Activated CD8-positive, alpha-beta memory T cell treated with anti-CD3 and anti-CD28 coated beads for 48 hours (primary cell): ENCODE measurements at regions not wholly inside any gene's neighbourhood (a gene's known extent, or its start where the extent isn't known, plus 50 kb on each side); places are given as distances from the start of the nearest gene placed in this dataset.

Experiments
- DNase-seq, 3 experiments: peaks; one replicate each; pipeline ENCODE4 v3.0.0-alpha.2; 2020; ENCODE audit warnings: low read depth in 2 of 3, low spot score in 2 of 3

- no peak for DNase-seq
Observed at GRCh38 chr1:221188458-221188857, 309.2 kb downstream of the HLX start.

DNA sequence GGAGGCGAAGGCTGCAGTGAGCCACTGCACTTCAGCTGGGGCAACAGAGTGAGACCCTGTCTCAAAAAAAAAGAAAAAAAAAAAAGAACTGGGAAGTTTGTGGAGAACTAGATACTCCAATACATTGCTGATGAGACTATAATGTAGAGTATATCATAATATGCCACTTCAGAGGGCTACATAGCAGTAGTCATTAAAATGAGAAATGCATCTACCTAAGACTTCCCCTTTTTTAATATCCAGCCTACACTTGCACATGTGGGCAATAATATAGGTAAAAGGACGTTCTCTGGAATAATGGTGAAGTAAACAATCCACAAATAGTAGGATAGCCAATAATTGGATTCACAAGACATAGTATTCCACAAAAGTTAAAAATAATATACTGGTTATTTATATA, 311.0 kb downstream of the HLX start:
- DNase-seq = no peak

DNA sequence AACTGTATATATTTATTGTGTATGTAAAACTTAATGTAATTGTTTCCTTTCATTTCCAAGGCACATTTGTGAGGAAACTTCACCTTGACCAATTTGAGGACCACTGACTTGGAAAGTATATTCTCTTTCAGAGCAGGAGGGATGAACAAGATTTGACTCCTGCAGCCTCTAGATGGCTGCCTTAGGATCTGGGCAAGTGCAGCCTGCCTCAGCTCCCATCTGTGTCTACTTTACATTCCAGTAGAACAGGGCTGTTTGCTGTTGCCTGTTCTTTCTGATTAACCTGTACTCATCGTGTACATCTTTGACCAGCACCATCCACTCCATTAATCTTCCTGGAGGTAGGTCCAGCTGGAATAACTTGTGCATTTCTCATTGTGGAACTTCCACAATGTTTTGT, 312.8 kb downstream of the HLX start:
- no peak for DNase-seq

- no peak for DNase-seq
Observed at GRCh38 chr1:221200464-221200863, 321.2 kb downstream of the HLX start.

DNA sequence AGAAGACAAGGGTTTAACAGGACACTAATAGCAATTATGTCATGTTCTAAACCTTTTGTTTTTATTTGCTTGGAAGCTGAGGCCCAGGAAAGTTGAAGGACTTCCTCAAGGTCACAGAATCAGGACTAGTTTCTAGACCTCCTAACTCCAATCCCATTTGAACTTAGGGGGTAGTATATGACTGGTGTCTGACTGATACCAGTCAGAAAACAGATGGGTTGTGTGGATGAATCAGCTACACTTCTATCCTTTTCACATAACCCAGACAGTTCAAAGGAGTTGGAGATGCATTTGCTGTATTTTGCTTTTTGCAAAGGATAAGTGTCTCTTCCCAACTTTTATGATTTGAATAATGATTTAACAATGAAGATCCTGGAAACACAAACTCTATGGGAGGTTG, 322.5 kb downstream of the HLX start:
- DNase-seq = no peak

DNA sequence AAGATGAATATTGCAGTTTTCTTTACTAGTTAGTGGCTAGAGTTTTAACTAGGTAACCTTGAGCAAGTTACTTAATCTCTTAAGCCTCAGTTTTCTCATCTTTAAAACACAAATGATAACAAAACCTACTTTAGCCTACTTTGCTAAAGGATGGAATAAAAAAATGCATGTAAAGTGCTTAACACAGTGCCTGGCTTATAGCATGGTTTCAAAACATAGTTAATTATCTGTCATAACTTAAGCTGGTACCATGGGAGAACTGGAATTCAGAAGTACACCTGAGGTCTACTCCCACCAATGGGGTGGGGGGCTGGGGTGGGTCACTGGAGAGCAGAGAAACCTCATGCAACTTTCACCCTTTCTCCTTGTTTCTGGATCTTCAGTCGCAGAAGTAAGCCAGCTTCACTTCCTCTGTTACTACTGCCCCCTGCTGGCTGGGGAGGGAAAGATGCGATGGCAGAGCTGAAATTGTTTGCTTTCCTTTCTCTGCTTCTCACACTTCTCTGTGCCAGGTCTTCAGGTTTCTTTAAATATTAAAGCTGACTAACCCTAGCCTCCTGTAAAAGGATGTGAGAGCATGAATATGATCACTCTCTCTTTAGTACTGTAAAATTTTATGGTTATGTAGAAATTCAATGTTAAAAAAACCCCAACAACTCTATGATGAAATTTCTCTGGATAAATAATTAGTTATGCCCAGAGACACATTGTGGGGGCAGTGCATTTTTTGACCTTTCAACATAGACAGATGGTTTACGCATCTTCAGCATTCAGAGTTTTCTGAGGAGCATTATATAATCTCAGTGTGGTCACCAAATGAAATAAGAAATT, 324.2 kb downstream of the HLX start:
- peak; percentile 16 to 67 (median 45) for DNase-seq

- DNase-seq = no peak
Observed at GRCh38 chr1:221204055-221204833, 325.0 kb downstream of the HLX start.

GRCh38 chr1:221206076-221206475, 326.8 kb downstream of the HLX start:
- DNase-seq = no peak

- no peak for DNase-seq
Observed at GRCh38 chr1:221212926-221213325, 333.7 kb downstream of the HLX start.

DNA sequence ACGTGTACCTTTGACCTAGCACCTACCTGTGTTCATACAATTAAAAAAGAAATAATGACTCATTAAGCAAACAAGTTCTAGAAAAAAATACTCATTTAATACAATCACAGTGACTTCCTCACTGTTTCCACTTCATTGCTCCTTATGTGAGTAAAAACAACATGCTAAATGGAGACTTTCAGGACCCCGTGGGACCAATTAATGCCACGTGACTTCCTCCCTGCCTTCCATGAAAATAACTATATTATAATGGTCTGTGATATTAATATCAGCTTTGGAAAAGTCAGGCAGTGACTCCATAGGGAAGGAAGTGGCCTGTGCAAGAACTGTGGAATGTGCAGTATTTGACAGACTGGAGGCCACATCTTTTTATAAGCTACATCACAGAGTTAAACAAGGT, 337.8 kb downstream of the HLX start:
- DNase-seq = no peak

DNA sequence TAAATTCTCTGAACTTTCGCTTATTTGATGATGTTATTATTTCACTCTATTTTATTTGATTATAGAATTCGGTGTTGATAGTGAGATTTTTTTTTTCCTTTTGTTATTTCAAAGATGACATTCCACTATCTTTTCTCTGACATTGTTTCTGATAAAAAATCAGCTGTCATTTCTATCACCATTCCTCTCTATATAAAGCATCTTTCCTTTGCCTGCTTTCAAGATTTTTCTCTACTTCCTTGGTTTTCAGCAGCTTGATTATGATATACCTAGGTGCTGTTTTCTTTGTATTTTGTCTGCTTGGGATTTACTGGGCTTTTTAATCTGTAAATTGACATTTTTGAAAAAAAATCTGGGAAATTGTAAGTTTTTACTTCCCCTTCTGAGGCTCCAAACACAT, 344.0 kb downstream of the HLX start:
- DNase-seq = no peak

DNA sequence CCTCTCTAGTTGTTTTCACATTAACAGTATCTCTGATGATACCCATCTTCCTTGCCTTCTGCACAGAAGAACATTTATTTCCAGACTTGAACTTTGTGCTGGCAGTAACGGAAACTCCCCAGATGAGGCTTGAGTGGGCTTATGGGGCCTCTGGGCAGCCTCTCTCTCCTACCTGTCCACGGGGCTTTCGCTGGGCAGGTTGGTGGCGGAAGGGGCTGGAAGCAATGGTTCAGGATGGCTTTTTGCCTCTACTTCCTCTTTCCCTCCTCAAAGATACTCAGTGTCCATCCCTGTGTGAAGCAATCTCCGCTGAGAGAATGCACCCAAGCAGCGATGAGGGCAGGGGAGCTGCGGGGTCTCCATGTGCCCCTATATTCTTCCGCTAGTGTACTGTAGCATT, 348.2 kb downstream of the HLX start:
- DNase-seq = no peak

DNA sequence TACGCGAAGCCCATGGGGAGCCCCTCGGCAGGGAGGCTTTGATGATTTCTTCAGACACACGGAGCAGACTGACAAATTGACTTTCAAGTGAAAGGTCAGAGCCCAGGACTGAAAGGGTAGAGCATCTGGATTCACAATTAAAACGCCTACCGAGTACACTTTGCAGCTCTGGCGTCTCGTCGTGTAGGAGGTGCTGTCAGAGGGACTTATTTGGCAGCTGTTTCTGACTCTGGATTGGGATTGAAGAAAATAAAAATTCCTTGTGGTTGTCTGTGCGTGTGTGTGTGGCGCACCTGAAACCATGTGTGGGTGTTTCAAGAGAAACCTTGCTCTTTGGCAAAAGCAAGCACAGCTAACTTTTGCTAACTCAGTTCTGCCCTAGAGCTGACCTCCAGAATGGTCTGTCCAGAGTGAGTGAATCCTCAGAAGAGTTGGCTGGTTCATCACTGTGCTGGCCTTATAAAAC, 348.7 kb downstream of the HLX start:
- DNase-seq = no peak

DNA sequence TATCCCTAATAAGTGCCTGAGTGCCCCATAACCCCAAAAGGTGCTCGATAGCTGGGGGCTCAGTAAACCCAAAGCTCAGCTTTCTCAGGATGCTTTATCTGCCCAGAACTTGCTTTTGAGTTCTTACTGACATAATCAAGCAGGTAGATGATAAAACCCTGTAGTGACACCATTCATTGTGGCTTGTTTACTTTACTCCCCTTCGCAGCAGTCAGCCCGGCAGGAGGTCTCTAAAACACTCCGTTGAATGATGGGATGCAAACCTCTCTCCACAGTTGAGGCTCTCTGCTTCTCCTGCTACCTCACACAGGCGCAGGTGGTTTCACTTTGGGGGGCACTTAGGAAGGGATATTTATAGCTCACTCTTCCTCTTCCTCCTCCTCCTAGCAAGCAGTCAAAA, 349.4 kb downstream of the HLX start:
- no peak for DNase-seq

DNA sequence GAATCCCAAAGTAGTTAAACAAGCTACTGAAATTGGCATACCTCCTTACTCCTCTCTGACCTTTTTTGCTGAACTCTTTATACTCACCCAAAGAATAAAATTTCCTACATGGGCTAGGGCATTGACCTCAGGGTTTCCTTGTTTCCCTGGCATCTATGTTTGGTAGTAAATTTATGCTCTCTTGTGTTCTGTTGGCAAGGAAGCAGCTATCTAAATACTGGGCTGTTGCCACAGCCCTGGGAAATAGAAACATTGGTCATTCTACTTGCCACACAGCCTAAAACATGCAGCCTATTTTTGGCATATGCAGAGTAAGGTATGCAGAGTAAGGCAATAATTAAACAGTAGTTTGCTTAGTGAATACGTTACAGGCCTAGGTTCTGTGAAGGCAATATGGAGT, 351.4 kb downstream of the HLX start:
- no peak for DNase-seq

DNA sequence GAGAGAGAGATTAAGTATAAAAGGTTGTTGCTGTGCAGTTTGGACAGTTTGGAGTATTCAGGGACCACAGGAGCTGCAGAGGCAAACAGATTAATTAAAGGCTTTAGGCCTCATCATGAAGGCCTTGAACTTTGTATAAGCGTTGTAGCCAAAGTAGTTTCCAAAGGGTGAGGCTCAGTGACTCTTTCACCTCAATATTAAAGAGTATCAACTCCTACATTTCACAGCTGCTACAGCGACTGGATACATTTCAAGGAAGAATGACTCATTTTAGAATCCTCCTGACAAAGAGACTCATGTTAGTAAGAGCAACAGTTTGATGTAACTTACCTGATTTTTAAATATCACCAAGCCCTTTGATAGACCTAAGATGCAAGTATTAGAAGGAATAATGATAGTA, 355.5 kb downstream of the HLX start:
- no peak for DNase-seq

DNA sequence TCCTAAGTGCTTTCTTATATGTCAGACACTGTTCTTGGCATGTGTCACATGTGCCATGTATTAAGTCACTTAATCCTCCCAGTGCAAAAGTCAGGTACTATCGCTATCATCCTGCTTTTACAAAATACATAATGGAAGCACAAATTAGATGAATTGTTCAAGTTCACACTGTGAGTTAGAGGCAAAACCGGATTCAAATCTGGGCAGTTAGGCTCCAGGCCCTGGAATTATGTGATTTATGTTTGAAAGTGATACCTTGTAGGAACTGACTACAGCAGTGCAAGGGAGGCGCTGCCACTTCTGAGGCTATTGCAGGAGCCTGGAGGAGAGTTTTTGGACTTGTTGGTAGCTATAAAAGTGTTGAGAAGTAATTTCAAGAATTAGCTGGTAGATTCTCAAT, 358.3 kb downstream of the HLX start:
- DNase-seq = no peak

- no peak for DNase-seq
Observed at GRCh38 chr1:221239181-221239580, 359.9 kb downstream of the HLX start.

GRCh38 chr1:221239792-221240191, 360.5 kb downstream of the HLX start:
- no peak for DNase-seq

GRCh38 chr1:221240690-221241089, 361.4 kb downstream of the HLX start:
- no peak for DNase-seq

DNA sequence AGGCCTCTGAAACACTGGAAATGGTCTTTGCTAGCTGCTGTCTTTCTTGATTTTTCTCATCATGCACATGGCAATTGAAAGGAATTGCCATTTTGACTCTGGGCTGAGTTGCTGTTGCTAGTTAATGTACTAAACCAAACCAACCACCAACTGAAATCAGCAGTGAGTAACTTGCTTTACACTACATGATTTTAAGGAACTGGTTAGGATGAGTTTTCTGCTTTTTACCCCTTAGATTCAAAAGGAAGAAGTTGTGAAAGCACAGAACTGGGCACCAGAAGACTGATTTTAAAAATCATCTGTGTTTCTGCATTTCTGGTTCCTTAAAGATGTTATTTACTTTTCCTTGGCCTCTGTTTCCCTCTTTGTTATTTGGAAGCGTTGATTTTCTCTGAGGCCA, 361.9 kb downstream of the HLX start:
- no peak for DNase-seq

DNA sequence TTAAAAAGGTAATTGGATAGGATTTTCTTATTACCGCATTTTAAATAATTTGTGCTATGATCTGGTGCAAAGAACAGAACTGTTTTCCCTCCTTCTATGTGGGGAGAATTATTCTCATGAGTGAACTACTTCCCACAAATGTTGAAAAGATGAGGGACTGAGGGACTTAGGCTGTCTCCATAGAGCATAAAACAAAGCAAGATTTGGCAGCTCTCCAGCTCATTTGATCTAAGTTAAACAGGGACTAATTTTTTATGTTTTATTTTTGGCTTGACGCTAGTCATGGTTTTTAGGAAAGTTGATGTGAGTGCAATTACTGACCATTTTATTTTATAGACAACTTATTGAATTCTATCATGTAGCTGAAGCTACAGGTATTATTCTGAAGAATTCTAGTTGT, 362.3 kb downstream of the HLX start:
- DNase-seq = no peak

DNA sequence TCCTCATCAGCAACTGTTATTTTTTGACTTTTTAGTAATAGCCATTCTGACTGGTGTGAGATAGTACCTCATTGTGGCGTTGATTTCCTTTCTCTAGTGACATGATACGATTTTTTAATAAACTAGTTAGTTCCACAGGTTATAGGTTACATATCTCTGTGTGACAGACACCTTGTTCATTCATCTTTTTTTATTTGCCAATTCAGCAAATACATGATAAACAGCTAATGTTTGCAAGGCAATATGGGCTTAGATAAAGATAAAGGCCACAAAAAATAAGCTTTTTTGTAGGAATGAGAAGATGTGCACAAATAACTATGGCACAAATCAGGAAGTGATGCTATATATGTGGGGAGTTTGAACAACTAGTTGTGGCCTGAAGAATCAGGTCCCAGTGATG, 366.8 kb downstream of the HLX start:
- no peak for DNase-seq
